HEK293 (cell line): ENCODE measurements at regions not wholly inside any gene's neighbourhood (a gene's known extent, or its start where the extent isn't known, plus 50 kb on each side); places are given as distances from the start of the nearest gene placed in this dataset.

ENCODE experiments used
- CTCF ChIA-PET: fragments of 350-600 bp; formaldehyde crosslinking; extraction: SDS; loops from one replicate; lab custom pipeline; 2021; ENCODE audit warnings: antibody characterized with exemption; lab: Yijun Ruan, JAX
- POLR2A ChIA-PET: fragments of 300-600 bp; formaldehyde crosslinking; extraction: SDS; loops from one replicate; lab custom pipeline; 2020; ENCODE audit warnings: antibody characterized with exemption, inconsistent platforms; lab: Yijun Ruan, JAX
- H3K27ac ChIP-seq: fragments of 200-500 bp; sonication (Bioruptor generic); 2 replicates; pipeline ENCODE4 v1.5.1; 2014; ENCODE audit warnings: low read depth, low read length, control low read depth, inconsistent platforms; ENCODE audit errors: extremely low read depth
- H3K36me3 ChIP-seq, 2 experiments: fragments of 200-500 bp in 1 of 2; sonication (Bioruptor generic) in 1 of 2; 1 replicate in 1 of 2; 2 replicates in 1 of 2; pipeline ENCODE4 v1.5.1; 2014 to 2017; ENCODE audit warnings: inconsistent platforms in 2 of 2, low read length in 2 of 2; ENCODE audit not compliant: control insufficient read depth in 2 of 2, insufficient read depth in 1 of 2
- H3K4me1 ChIP-seq: fragments of 200-500 bp; sonication (Bioruptor generic); 2 replicates; pipeline ENCODE4 v1.5.1; 2014; ENCODE audit warnings: mild to moderate bottlenecking, low read length, inconsistent platforms; ENCODE audit not compliant: control insufficient read depth, insufficient read depth
- H3K4me3 ChIP-seq: 2 replicates; pipeline ENCODE4 v1.5.1; 2011; ENCODE audit warnings: low read depth, mild to moderate bottlenecking, control low read depth, low read length, moderate library complexity
- H3K9me3 ChIP-seq: fragments of 200-500 bp; sonication (Bioruptor generic); 2 replicates; pipeline ENCODE4 v1.5.1; 2014; ENCODE audit warnings: low read depth, low read length, inconsistent platforms; ENCODE audit not compliant: control insufficient read depth, insufficient read depth
- KLF8 ChIP-seq: fragments of 450-650 bp; formaldehyde crosslinking; IDR thresholded peaks from 2 replicates; pipeline ENCODE4 v1.5.1; 2016; ENCODE audit warnings: missing biosample characterization, missing genetic modification characterization
- KLF9 ChIP-seq: fragments of 450-650 bp; formaldehyde crosslinking; IDR thresholded peaks from 2 replicates; pipeline ENCODE4 v1.5.1; 2016; ENCODE audit warnings: missing biosample characterization, missing genetic modification characterization, low read depth
- MZF1 ChIP-seq: fragments of 450-650 bp; formaldehyde crosslinking; IDR thresholded peaks from 2 replicates; pipeline ENCODE4 v1.5.1; 2017; ENCODE audit warnings: missing biosample characterization, missing genetic modification characterization, borderline replicate concordance
- ZNF211 ChIP-seq: fragments of 450-650 bp; formaldehyde crosslinking; IDR thresholded peaks from 2 replicates; pipeline ENCODE4 v1.5.1; 2016; ENCODE audit warnings: low read depth, missing biosample characterization, missing genetic modification characterization
- ZNF221 ChIP-seq: fragments of 450-650 bp; formaldehyde crosslinking; IDR thresholded peaks from 2 replicates; pipeline ENCODE4 v1.5.1; 2017; ENCODE audit warnings: missing biosample characterization, missing genetic modification characterization, borderline replicate concordance
- ZNF513 ChIP-seq: fragments of 450-650 bp; IDR thresholded peaks from 2 replicates; pipeline ENCODE4 v1.5.1; 2018; ENCODE audit warnings: missing biosample characterization, missing genetic modification characterization
- ZNF600 ChIP-seq: fragments of 450-650 bp; formaldehyde crosslinking; IDR thresholded peaks from 2 replicates; pipeline ENCODE4 v1.5.1; 2016; ENCODE audit warnings: missing biosample characterization, missing genetic modification characterization
- ZNF621 ChIP-seq: fragments of 450-650 bp; formaldehyde crosslinking; IDR thresholded peaks from 2 replicates; pipeline ENCODE4 v1.5.1; 2017; ENCODE audit warnings: missing biosample characterization, missing genetic modification characterization
- ZNF677 ChIP-seq: fragments of 450-650 bp; IDR thresholded peaks from 2 replicates; pipeline ENCODE4 v1.5.0; 2018; ENCODE audit warnings: missing biosample characterization, mild to moderate bottlenecking, missing genetic modification characterization, moderate library complexity
- ZSCAN16 ChIP-seq: fragments of 450-650 bp; formaldehyde crosslinking; IDR thresholded peaks from 2 replicates; pipeline ENCODE4 v1.5.1; 2016; ENCODE audit warnings: missing biosample characterization, missing genetic modification characterization
- TF ChIP-seq, protein P1 (sequence below): fragments of 450-650 bp; formaldehyde crosslinking; IDR thresholded peaks from 2 replicates; pipeline ENCODE4 v1.5.1; 2016; ENCODE audit warnings: missing biosample characterization, missing genetic modification characterization
- TF ChIP-seq, protein P2 (sequence below): fragments of 450-650 bp; formaldehyde crosslinking; IDR thresholded peaks from 2 replicates; pipeline ENCODE4 v1.5.1; 2016; ENCODE audit warnings: missing biosample characterization, missing genetic modification characterization, low read depth
- TF ChIP-seq, protein P3 (sequence below): fragments of 450-650 bp; formaldehyde crosslinking; IDR thresholded peaks from 2 replicates; pipeline ENCODE4 v1.5.1; 2017; ENCODE audit warnings: missing biosample characterization, mild to moderate bottlenecking, missing genetic modification characterization, moderate library complexity
- TF ChIP-seq, protein P4 (sequence below): fragments of 450-650 bp; formaldehyde crosslinking; IDR thresholded peaks from 2 replicates; pipeline ENCODE4 v1.5.1; 2016; ENCODE audit warnings: missing biosample characterization, missing genetic modification characterization
- TF ChIP-seq, protein P5 (sequence below): fragments of 450-650 bp; formaldehyde crosslinking; IDR thresholded peaks from 2 replicates; pipeline ENCODE4 v1.5.1; 2016; ENCODE audit warnings: missing biosample characterization, missing genetic modification characterization, low read depth

DNA sequence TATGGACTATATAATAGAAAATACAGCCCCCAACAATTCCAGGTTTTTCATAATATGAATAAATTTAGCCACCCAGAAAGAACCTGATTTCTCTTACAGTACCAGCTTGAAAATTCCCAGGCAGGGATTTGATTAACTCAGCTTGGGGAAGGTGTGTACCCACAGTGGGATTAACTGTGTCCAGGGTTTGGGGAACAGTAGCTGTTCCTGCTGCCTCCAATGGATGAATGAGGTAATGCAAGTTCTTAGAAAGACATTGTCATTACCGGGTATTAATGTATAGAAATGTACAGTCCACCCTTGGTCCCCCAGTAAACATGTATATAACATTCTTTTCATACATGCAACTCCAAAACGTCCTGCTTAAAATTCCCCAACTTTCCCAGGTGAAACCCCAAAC lies 115.6 kb downstream of the LRIG3 start:
- Histone ChIP-seq H3K4me3 (no peak overlapping the region), H3K36me3 (no peaks in the 10 kb centered on the region), H3K4me1 (no peaks in the 10 kb centered on the region), H3K9me3 (no peaks in the 10 kb centered on the region), H3K27ac (no peak overlapping the region)
- ChIA-PET POLR2A (no interaction called here), CTCF (interaction anchor here (1.1 to 1.2 kb wide), 2 partner anchors 8 to 28 kb away, joined by 3 read pairs; no protein-coding TSS in a partner anchor)
- TF ChIP-seq, protein P1, sequence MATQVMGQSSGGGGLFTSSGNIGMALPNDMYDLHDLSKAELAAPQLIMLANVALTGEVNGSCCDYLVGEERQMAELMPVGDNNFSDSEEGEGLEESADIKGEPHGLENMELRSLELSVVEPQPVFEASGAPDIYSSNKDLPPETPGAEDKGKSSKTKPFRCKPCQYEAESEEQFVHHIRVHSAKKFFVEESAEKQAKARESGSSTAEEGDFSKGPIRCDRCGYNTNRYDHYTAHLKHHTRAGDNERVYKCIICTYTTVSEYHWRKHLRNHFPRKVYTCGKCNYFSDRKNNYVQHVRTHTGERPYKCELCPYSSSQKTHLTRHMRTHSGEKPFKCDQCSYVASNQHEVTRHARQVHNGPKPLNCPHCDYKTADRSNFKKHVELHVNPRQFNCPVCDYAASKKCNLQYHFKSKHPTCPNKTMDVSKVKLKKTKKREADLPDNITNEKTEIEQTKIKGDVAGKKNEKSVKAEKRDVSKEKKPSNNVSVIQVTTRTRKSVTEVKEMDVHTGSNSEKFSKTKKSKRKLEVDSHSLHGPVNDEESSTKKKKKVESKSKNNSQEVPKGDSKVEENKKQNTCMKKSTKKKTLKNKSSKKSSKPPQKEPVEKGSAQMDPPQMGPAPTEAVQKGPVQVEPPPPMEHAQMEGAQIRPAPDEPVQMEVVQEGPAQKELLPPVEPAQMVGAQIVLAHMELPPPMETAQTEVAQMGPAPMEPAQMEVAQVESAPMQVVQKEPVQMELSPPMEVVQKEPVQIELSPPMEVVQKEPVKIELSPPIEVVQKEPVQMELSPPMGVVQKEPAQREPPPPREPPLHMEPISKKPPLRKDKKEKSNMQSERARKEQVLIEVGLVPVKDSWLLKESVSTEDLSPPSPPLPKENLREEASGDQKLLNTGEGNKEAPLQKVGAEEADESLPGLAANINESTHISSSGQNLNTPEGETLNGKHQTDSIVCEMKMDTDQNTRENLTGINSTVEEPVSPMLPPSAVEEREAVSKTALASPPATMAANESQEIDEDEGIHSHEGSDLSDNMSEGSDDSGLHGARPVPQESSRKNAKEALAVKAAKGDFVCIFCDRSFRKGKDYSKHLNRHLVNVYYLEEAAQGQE = no peak
- TF ChIP-seq MZF1 (tag by site-specific recombination) (peak; percentile 98; the same call in 1 of the 2 replicates), ZNF600 (tag by site-specific recombination) (no peak)
- TF ChIP-seq, protein P2, sequence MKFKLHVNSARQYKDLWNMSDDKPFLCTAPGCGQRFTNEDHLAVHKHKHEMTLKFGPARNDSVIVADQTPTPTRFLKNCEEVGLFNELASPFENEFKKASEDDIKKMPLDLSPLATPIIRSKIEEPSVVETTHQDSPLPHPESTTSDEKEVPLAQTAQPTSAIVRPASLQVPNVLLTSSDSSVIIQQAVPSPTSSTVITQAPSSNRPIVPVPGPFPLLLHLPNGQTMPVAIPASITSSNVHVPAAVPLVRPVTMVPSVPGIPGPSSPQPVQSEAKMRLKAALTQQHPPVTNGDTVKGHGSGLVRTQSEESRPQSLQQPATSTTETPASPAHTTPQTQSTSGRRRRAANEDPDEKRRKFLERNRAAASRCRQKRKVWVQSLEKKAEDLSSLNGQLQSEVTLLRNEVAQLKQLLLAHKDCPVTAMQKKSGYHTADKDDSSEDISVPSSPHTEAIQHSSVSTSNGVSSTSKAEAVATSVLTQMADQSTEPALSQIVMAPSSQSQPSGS (tag by site-specific recombination) = peak; percentile 65

DNA sequence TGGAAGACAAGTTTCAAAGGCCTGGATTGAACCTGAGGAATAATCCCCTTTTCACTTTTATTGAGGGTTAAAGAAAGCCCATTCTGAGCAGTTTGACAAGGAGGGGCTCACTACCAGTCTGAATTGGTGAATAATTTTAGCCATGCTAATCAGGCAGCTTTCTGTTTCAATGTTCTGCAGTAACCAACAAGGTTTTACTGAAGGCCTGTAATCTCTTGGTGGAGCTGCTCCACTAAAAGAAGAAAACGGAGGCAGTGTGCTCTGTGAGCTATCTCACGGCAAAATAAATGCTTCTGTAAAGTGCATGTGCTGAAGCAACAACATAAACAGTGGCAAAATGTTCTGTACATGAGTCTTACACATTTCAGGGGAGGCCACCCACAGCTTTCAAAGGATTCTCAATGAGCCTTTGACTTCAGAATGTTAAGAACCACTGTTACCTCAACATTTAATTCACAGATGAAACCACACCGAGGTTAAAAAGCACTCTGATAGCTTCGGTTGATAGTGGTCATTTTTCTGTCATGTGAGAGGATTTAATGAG lies 111.2 kb downstream of the LRIG3 start:
- Histone ChIP-seq H3K4me3 (no peak overlapping the region), H3K36me3 (no peaks in the 10 kb centered on the region), H3K27ac (no peak overlapping the region), H3K9me3 (no peaks in the 10 kb centered on the region), H3K4me1 (no peaks in the 10 kb centered on the region; the same call in 1 of the 2 replicates)
- TF ChIP-seq, protein P3, sequence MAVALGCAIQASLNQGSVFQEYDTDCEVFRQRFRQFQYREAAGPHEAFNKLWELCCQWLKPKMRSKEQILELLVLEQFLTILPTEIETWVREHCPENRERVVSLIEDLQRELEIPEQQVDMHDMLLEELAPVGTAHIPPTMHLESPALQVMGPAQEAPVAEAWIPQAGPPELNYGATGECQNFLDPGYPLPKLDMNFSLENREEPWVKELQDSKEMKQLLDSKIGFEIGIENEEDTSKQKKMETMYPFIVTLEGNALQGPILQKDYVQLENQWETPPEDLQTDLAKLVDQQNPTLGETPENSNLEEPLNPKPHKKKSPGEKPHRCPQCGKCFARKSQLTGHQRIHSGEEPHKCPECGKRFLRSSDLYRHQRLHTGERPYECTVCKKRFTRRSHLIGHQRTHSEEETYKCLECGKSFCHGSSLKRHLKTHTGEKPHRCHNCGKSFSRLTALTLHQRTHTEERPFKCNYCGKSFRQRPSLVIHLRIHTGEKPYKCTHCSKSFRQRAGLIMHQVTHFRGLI (tag by site-specific recombination) = no peak
- TF ChIP-seq, protein P4, sequence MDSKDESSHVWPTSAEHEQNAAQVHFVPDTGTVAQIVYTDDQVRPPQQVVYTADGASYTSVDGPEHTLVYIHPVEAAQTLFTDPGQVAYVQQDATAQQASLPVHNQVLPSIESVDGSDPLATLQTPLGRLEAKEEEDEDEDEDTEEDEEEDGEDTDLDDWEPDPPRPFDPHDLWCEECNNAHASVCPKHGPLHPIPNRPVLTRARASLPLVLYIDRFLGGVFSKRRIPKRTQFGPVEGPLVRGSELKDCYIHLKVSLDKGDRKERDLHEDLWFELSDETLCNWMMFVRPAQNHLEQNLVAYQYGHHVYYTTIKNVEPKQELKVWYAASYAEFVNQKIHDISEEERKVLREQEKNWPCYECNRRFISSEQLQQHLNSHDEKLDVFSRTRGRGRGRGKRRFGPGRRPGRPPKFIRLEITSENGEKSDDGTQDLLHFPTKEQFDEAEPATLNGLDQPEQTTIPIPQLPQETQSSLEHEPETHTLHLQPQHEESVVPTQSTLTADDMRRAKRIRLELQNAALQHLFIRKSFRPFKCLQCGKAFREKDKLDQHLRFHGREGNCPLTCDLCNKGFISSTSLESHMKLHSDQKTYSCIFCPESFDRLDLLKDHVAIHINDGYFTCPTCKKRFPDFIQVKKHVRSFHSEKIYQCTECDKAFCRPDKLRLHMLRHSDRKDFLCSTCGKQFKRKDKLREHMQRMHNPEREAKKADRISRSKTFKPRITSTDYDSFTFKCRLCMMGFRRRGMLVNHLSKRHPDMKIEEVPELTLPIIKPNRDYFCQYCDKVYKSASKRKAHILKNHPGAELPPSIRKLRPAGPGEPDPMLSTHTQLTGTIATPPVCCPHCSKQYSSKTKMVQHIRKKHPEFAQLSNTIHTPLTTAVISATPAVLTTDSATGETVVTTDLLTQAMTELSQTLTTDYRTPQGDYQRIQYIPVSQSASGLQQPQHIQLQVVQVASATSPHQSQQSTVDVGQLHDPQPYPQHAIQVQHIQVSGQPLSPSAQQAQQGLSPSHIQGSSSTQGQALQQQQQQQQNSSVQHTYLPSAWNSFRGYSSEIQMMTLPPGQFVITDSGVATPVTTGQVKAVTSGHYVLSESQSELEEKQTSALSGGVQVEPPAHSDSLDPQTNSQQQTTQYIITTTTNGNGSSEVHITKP = no peak
- TF ChIP-seq, protein P5, sequence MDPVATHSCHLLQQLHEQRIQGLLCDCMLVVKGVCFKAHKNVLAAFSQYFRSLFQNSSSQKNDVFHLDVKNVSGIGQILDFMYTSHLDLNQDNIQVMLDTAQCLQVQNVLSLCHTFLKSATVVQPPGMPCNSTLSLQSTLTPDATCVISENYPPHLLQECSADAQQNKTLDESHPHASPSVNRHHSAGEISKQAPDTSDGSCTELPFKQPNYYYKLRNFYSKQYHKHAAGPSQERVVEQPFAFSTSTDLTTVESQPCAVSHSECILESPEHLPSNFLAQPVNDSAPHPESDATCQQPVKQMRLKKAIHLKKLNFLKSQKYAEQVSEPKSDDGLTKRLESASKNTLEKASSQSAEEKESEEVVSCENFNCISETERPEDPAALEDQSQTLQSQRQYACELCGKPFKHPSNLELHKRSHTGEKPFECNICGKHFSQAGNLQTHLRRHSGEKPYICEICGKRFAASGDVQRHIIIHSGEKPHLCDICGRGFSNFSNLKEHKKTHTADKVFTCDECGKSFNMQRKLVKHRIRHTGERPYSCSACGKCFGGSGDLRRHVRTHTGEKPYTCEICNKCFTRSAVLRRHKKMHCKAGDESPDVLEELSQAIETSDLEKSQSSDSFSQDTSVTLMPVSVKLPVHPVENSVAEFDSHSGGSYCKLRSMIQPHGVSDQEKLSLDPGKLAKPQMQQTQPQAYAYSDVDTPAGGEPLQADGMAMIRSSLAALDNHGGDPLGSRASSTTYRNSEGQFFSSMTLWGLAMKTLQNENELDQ (tag by site-specific recombination) = no peak
- no peak for TF ChIP-seq ZNF221 (tag by site-specific recombination)
- no peak for TF ChIP-seq ZNF211 (tag by site-specific recombination)
- TF ChIP-seq ZSCAN16 = no peak
- no peak for TF ChIP-seq ZNF677 (tag by site-specific recombination)
- no peak for TF ChIP-seq ZNF513
- no peak for TF ChIP-seq KLF9 (tag by site-specific recombination)
- TF ChIP-seq ZNF621 (tag by site-specific recombination) = no peak
- no peak for TF ChIP-seq KLF8 (tag by site-specific recombination)
- CTCF ChIA-PET = interaction anchor here (1.1 kb wide), 1 partner anchor 279 kb away, joined by 3 read pairs; no protein-coding TSS in a partner anchor
- POLR2A ChIA-PET = no interaction called here
